NCI-H1417 treated with DMSO at 0.1 percent for 48 hours (cell line): ENCODE measurements at regions not wholly inside any gene's neighbourhood (a gene's known extent, or its start where the extent isn't known, plus 50 kb on each side); places are given as distances from the start of the nearest gene placed in this dataset.
"Not testable (repeated sequence)": the region's sequence is repeated elsewhere in the genome, so short reads cannot be mapped to it uniquely, and the experiment has no call there.

Source experiments
- DNase-seq: peaks from one replicate; lab custom pipeline; 2025; lab: John Stamatoyannopoulos, UW

DNA sequence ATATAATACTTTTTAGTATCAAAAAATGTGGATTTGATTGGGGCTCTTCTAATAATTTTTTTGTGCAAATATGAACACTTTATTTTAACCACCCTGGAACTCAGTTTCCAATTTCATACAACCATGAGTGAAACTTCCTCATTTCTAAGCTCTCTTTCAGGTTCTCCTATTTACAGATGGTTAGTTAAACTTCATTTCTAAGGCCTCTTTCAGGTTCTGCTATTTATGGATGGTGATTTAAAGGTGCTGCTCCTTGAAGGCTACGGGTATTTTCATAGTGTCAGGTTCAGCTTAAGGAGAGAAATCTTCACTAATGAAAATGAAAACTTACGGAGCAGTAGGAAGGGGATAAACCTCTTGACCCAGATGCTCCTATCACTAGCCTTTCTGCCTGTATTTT, 568.3 kb downstream of the KIF20B start:
- DNase-seq = no peak

GRCh38 chr10:90274721-90275468, 573.5 kb downstream of the KIF20B start:
- DNase-seq = no peak

GRCh38 chr10:90276894-90277475, 575.6 kb downstream of the KIF20B start:
- DNase-seq = no peak

DNA sequence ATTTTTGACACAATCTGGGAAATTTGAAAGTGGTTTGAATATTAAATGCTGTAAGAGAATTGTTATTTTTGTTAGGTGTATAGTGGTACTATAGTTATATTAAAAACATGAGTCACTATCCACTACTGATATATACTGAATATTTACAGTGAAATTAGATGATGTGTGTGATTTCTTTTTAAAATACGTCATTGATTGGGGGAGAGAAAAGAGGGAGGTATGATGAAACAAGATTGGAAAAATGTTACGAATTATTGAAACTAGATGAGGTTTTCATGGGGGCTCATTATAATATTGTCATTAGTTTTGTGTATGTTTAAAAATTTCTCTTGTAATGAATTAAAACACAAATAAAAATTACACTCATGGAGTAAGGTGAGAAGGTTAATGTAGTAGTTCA, 571.4 kb downstream of the HTR7 start:
- no peak for DNase-seq

- DNase-seq = no peak
Measured at GRCh38 chr10:90286941-90287340, 570.9 kb downstream of the HTR7 start.

DNA sequence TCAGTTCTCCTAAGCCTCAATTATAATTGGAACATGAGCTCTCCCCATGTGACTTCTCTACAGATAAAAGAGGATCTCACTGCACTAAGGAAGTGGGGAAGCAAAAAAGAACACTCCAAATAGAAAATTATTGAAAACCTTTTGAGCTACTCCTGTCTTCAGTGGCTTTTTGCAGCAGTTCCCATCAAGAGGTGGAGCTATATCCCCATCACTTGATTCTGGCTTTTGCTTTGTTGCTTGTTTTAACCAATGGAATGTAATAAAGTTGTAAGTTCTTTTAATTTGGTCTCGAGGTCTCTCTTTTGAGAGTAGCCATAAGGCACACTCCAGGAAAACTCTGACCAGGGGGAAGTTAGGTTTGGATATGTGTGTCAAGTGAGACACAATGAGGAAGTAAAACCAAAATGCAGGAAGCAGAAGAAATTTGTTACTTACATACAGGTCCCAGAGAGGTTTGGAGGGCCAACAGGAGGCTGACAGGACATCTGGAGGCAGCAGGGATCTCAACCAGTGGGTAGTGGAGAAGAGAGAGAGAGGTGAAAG, 569.4 kb downstream of the HTR7 start:
- no peak for DNase-seq

DNA sequence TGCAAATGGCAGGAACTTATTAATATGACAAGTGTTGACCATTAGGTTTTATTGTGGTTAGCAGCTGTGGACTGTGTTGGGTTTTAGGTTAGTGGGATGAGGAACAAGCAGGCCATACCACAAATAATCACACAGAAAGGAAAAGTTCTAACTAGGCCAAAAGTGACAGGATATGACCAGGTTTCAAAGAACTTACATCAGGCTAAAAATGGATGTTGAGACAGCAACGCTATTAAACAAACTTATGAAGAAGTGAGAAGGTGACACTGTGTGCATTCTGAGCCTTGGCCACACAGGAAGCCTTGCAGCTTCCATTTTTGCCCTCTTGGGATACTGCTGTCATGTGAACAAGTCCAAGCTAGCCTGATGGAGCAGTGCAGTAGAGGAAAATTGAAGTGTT, 568.8 kb downstream of the HTR7 start:
- DNase-seq = no peak

DNA sequence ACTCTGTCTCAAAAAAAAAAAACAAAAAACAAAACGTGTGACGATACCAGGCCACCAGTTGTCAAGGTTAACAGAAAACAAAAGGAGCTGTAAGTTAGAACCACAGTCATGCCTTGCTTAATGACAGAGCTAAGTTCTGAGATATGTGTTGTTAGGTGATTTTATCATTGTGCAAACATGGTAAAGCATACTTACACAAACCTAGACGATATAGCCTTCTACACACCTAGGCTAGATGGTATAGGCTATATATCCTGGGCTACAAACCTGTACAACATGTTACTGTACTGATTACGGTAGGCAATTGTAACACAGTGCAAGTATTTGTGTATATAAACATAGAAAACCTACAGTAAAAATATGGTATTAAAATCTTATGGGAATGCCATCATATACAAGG, 564.2 kb downstream of the HTR7 start:
- no peak for DNase-seq

GRCh38 chr10:90294821-90295540, 562.9 kb downstream of the HTR7 start:
- not testable (repeated sequence) for DNase-seq

DNA sequence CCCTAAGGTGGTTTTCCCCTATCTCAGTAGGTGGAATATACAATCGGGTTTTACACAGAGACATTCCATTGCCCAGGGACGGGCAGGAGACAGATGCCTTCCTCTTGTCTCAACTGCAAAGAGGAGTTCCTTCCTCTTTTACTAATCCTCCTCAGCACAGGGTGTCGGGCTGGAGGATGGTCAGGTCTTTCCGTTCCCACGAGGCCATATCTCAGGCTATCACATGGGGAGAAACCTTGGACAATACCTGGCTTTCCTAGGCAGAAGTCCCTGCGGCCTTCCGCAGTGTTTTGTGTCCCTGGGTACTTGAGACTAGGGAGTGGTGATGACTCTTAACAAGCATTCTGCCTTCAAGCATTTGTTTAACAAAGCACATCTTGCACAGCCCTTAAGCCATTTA, 555.8 kb downstream of the HTR7 start:
- DNase-seq = not testable (repeated sequence)

DNA sequence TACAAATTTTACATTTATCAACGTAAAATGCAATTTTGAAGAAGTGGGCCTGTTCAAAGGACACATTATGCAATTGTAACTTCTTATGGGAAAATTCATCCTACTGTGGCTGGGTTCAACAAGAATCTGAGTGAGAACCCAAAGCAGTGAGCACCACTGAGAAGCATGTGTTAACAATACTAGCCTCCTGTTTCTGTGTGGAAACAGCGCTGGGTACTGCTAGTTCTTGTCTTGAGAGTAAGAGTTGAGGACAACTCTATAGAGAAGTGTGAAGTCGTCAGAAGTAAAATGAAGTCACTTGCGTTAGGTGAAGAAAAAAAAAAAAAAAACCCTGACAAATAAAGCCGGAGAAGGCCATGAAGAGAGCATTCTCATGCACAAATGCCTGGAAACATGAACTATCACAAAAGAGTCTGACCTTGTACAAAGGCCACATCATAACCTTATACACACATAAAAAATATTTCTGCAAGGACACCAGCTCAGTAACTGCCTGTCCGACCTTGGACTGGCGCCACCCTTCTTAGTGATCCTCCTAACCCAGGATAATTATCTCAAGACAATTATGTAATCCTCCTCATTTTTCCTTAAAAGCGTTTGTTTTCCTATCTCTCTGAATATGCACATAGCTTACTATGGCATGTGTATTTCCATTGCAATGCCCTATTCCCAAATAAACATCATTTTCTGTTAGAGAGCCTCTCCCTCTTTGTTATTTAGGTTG, 554.9 kb downstream of the HTR7 start:
- no peak for DNase-seq

- DNase-seq = no peak
Measured at GRCh38 chr10:90304533-90304932, 553.3 kb downstream of the HTR7 start.

- DNase-seq = no peak
Measured at GRCh38 chr10:90306187-90306586, 551.7 kb downstream of the HTR7 start.

DNA sequence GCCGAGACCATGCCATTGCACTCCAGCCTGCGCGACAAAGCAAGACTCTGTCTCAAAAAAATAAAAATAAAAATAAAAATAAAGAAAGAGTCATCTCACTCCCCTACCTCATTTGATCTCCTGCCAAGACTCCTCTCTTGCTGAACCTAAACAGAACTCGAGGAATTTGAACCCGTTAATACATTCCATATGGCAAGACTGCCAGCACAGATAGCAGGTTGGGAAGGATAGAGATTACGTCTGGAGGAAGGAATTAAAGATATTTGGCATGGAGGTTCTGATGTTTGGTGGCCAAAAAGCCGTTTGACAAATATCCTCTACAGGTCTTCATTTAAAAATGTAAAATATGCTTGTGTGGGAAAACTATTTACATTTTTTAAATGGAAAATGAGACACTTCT, 549.6 kb downstream of the HTR7 start:
- no peak for DNase-seq

GRCh38 chr10:90313576-90314325, 544.1 kb downstream of the HTR7 start:
- no peak for DNase-seq

- no peak for DNase-seq
Measured at GRCh38 chr10:90314718-90315117, 543.1 kb downstream of the HTR7 start.

- DNase-seq = no peak
Measured at GRCh38 chr10:90317172-90317571, 540.7 kb downstream of the HTR7 start.

- DNase-seq = no peak
Measured at GRCh38 chr10:90318659-90319058, 539.2 kb downstream of the HTR7 start.

GRCh38 chr10:90319188-90319914, 538.5 kb downstream of the HTR7 start:
- no peak for DNase-seq

DNA sequence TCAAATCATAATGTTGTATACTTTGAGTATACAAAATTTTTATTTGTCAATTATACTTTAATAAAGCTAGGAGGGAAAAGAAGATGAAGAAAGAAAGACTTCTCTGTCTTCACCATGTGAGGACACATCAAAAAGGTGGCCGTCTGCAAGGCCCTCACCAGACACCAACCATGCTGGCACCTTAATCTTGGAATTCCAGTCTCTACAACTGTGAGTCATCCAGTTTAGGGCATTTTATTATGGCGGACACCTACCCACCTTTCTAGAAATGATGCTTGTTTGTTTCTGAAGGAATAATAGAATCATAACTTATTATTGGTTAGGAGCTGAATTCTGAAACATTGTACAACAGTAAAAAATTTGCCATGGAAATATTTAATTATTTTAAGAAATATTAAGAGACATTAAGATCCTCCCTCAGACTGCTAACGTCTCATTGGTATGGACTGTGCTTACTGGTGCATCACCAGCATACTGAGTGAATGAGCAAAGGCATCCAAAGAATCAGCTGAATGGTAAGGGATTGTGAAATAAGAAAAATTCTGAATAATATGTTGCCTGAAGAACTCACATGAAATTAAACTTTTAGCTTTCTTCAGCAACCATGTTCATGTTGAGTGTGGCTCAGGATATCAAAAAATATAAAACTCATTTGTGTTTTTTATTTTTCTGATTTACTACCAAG, 536.6 kb downstream of the HTR7 start:
- DNase-seq = no peak
